ENCODE measurements at regions not wholly inside any gene's neighbourhood (a gene's known extent, or its start where the extent isn't known, plus 50 kb on each side); places are given as distances from the start of the nearest gene placed in this dataset.

- DNase-seq (ENCODE audit: insufficient read length, low spot score, missing footprints): no peak
- no peaks in the 10 kb centered on the region for H3K27me3 ChIP-seq (ENCODE audit: insufficient read depth, low read length)
- no peak overlapping the region for H2AFZ ChIP-seq (ENCODE audit: low read length)
- no peaks in the 10 kb centered on the region for H4K20me1 ChIP-seq (ENCODE audit: insufficient read depth, low read length)
- no peak overlapping the region for H3K27ac ChIP-seq (ENCODE audit: low read depth, low read length)
- no peak overlapping the region for H3K4me2 ChIP-seq (ENCODE audit: insufficient read depth, low read length)
- no peaks in the 10 kb centered on the region for H3K4me1 ChIP-seq (ENCODE audit: insufficient read depth, low read length)
- TF ChIP-seq, protein P1, sequence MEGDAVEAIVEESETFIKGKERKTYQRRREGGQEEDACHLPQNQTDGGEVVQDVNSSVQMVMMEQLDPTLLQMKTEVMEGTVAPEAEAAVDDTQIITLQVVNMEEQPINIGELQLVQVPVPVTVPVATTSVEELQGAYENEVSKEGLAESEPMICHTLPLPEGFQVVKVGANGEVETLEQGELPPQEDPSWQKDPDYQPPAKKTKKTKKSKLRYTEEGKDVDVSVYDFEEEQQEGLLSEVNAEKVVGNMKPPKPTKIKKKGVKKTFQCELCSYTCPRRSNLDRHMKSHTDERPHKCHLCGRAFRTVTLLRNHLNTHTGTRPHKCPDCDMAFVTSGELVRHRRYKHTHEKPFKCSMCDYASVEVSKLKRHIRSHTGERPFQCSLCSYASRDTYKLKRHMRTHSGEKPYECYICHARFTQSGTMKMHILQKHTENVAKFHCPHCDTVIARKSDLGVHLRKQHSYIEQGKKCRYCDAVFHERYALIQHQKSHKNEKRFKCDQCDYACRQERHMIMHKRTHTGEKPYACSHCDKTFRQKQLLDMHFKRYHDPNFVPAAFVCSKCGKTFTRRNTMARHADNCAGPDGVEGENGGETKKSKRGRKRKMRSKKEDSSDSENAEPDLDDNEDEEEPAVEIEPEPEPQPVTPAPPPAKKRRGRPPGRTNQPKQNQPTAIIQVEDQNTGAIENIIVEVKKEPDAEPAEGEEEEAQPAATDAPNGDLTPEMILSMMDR (IDR thresholded peaks at IDR 0.05; ENCODE audit: extremely low read depth, low read depth, low read length): no peak
- H3K36me3 ChIP-seq (ENCODE audit: insufficient read depth, low read length): no peaks in the 10 kb centered on the region
- H3K79me2 ChIP-seq (ENCODE audit: insufficient read depth, low read length): no peaks in the 10 kb centered on the region
- H3K9me3 ChIP-seq (ENCODE audit: low read depth, low read length): no peaks in the 10 kb centered on the region
- no peak overlapping the region for H3K4me3 ChIP-seq (ENCODE audit: insufficient read depth, low read length)
Measured at GRCh38 chrX:96611619-96612362, 72.9 kb upstream of the DIAPH2 start.

DNA sequence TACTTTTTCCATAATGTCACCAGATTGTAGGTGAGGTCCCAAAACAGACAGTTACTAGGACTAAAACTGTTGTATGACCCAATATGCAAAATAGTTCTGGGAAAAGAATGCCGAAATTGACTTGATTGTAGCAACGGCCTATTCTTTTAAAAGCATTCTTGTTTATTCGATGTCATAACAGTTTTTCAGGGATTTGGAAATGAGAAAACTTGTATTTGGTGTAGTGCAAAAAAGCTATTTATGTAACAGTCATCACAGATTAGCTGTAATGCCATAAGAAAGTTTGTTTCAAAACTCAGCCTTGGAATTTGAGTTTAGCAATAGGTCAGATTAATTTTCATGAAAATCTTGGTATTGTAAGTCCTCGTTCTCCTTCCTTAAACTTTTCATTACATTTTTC, 69.2 kb upstream of the DIAPH2 start:
- Histone ChIP-seq H3K4me2 (ENCODE audit: insufficient read depth, low read length) (no peak overlapping the region), H2AFZ (ENCODE audit: low read length) (no peak overlapping the region), H3K4me1 (ENCODE audit: insufficient read depth, low read length) (no peaks in the 10 kb centered on the region), H3K27me3 (ENCODE audit: insufficient read depth, low read length) (no peaks in the 10 kb centered on the region), H3K79me2 (ENCODE audit: insufficient read depth, low read length) (no peaks in the 10 kb centered on the region), H3K27ac (ENCODE audit: low read depth, low read length) (no peak overlapping the region), H3K9me3 (ENCODE audit: low read depth, low read length) (no peaks in the 10 kb centered on the region), H4K20me1 (ENCODE audit: insufficient read depth, low read length) (no peaks in the 10 kb centered on the region), H3K36me3 (ENCODE audit: insufficient read depth, low read length) (no peaks in the 10 kb centered on the region), H3K4me3 (ENCODE audit: insufficient read depth, low read length) (no peak overlapping the region)
- DNase-seq (ENCODE audit: insufficient read length, low spot score, missing footprints): no peak
- TF ChIP-seq, protein P1 (IDR thresholded peaks at IDR 0.05; ENCODE audit: extremely low read depth, low read depth, low read length): no peak

- Histone ChIP-seq H3K27me3 (ENCODE audit: insufficient read depth, low read length) (no peaks in the 10 kb centered on the region), H3K36me3 (ENCODE audit: insufficient read depth, low read length) (no peaks in the 10 kb centered on the region), H3K79me2 (ENCODE audit: insufficient read depth, low read length) (no peaks in the 10 kb centered on the region), H3K4me3 (ENCODE audit: insufficient read depth, low read length) (no peak overlapping the region), H3K4me1 (ENCODE audit: insufficient read depth, low read length) (no peaks in the 10 kb centered on the region), H3K27ac (ENCODE audit: low read depth, low read length) (no peak overlapping the region), H2AFZ (ENCODE audit: low read length) (no peak overlapping the region), H3K4me2 (ENCODE audit: insufficient read depth, low read length) (no peak overlapping the region), H3K9me3 (ENCODE audit: low read depth, low read length) (no peaks in the 10 kb centered on the region), H4K20me1 (ENCODE audit: insufficient read depth, low read length) (no peaks in the 10 kb centered on the region)
- TF ChIP-seq, protein P1 (IDR thresholded peaks at IDR 0.05; ENCODE audit: extremely low read depth, low read depth, low read length): no peak
- no peak for DNase-seq (ENCODE audit: insufficient read length, low spot score, missing footprints)
Measured at GRCh38 chrX:96619588-96619987, 65.1 kb upstream of the DIAPH2 start.

DNA sequence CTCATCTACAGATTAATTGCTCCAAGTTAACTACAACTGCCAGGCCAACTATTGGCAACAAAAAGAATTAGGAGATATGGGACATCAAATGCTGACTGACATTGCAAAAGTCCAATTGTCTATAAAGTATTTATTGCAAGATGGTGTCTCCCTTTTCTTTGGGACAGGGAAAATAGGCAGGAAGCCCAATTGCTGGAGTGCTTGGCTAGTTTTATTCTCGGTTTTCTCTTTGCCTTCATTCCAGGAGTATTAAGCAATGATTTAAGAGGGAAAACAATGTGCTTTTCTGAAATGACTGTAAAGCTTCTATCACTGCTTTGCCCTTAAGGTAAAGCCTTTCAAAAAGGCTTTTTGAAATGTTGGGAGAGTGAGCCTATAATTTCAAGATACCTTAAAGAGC, 62.8 kb upstream of the DIAPH2 start:
- no peaks in the 10 kb centered on the region for H3K9me3 ChIP-seq (ENCODE audit: low read depth, low read length)
- TF ChIP-seq, protein P1 (IDR thresholded peaks at IDR 0.05; ENCODE audit: extremely low read depth, low read depth, low read length): no peak

More for the DNA sequence above, 62.8 kb upstream of the DIAPH2 start:
- no peak overlapping the region for H3K27ac ChIP-seq (ENCODE audit: low read depth, low read length)
- H3K4me3 ChIP-seq (ENCODE audit: insufficient read depth, low read length): no peak overlapping the region
- H3K4me2 ChIP-seq (ENCODE audit: insufficient read depth, low read length): no peak overlapping the region
- H3K27me3 ChIP-seq (ENCODE audit: insufficient read depth, low read length): no peaks in the 10 kb centered on the region
- H3K4me1 ChIP-seq (ENCODE audit: insufficient read depth, low read length): no peaks in the 10 kb centered on the region
- no peaks in the 10 kb centered on the region for H3K36me3 ChIP-seq (ENCODE audit: insufficient read depth, low read length)
- no peaks in the 10 kb centered on the region for H3K79me2 ChIP-seq (ENCODE audit: insufficient read depth, low read length)
- no peak overlapping the region for H2AFZ ChIP-seq (ENCODE audit: low read length)
- no peaks in the 10 kb centered on the region for H4K20me1 ChIP-seq (ENCODE audit: insufficient read depth, low read length)
- DNase-seq (ENCODE audit: insufficient read length, low spot score, missing footprints): no peak
